Right lobe of liver (tissue), 6 donors: ENCODE measurements at regions not wholly inside any gene's neighbourhood (a gene's known extent, or its start where the extent isn't known, plus 50 kb on each side); places are given as distances from the start of the nearest gene placed in this dataset.

Experiments used
- ATAC-seq, 4 donors: fragments of 200-7000 bp; cut with Tn5 transposase; one replicate each; pipeline ENCODE4 v1.9.1; 2020; ENCODE audit warnings: mild to moderate bottlenecking in 4 of 4, moderate library complexity in 4 of 4
- DNase-seq, 3 donors: peaks; one replicate each; pipeline ENCODE4 v3.0.0-alpha.2; 2020
- H3K27ac ChIP-seq, 3 donors: fragments of 200-600 bp; one replicate each; pipeline ENCODE4 v1.8.0; 2022
- H3K27me3 ChIP-seq, 2 donors: fragments of 200-600 bp; one replicate each; pipeline ENCODE4 v1.8.0; 2022
- H3K36me3 ChIP-seq, 4 donors: fragments of 200-600 bp; sonication (generic) in 1 of 4; one replicate each; pipeline versions ENCODE4 v1.5.1 to v1.8.0; 2017 to 2022; ENCODE audit warnings: control low read depth in 1 of 4
- H3K4me1 ChIP-seq, 4 donors: fragments of 200-600 bp; sonication (generic) in 1 of 4; one replicate each; pipeline versions ENCODE4 v1.5.1 to v1.8.0; 2017 to 2022; ENCODE audit warnings: control low read depth in 1 of 4
- H3K4me3 ChIP-seq, 3 donors: fragments of 200-600 bp; one replicate each; pipeline ENCODE4 v1.8.0; 2022
- H3K9me3 ChIP-seq, 4 donors: fragments of 200-600 bp; sonication (generic) in 1 of 4; one replicate each; pipeline versions ENCODE4 v1.5.1 to v1.8.0; 2017 to 2022; ENCODE audit warnings: control low read depth in 1 of 4
- CTCF ChIP-seq, 4 donors: fragments of 200-600 bp in 3 of 4; fragments of 450-650 bp in 1 of 4; IDR thresholded peaks; one replicate each; pipeline versions ENCODE4 v1.5.1 to v1.8.0; 2016 to 2022; ENCODE audit warnings: antibody characterized with exemption in 4 of 4, mild to moderate bottlenecking in 2 of 4
- POLR2A ChIP-seq: fragments of 450-650 bp; IDR thresholded peaks from one replicate; pipeline ENCODE4 v1.6.1; 2017; ENCODE audit warnings: antibody characterized with exemption, mild to moderate bottlenecking
- WGBS: methylation state at CpG from one replicate; pipeline ENCODE4 v1.1.6; 2018; ENCODE audit warnings: low coverage, low lambda C conversion rate; ENCODE audit not compliant: insufficient coverage; ENCODE audit errors: missing lambda C conversion rate; 5-methylcytosine and 5-hydroxymethylcytosine counted together
- intact Hi-C, 2 donors: fragments of 100-400 bp; cut with DNase I; formaldehyde crosslinking; loops; one replicate each; pipeline versions ENCODE4 v1.11.2 to v1.14.1; 2022
- donor health status: DM: no; HTN: yes; CAD: no.
- donor health status: DM: no; HTN: no; CAD: no.
- donor health status: DM: no; HTN: no; CAD: no.
- donor health status: DM: no; HTN: yes; CAD: no.
- donor health status: DM: no; HTN: yes; CAD: no.

GRCh38 chr16:86783636-86784626 is 205.6 kb downstream of the FOXL1 start:
- ATAC-seq (peak; percentile 33 to 91 (median 82)), DNase-seq (peak in 1 of 3 donors; percentile 28)
- no peaks in the 10 kb centered on the region for H3K9me3 ChIP-seq
- TF ChIP-seq CTCF (IDR thresholded peaks at IDR 0.05) (no peak), POLR2A (no peak)
- intact Hi-C loops: no loop called here
- H3K36me3 ChIP-seq: no peaks in the 10 kb centered on the region
- no peak overlapping the region for H3K4me3 ChIP-seq
- H3K27me3 ChIP-seq: no peaks in the 10 kb centered on the region
- H3K4me1 ChIP-seq: no peaks in the 10 kb centered on the region
- H3K27ac ChIP-seq: no peak overlapping the region
- 43% methylated on average over 12 of the region's 23 CpGs for WGBS

- no peaks in the 10 kb centered on the region for H3K27me3 ChIP-seq
- TF ChIP-seq CTCF (IDR thresholded peaks at IDR 0.05) (no peak), POLR2A (no peak)
- H3K9me3 ChIP-seq: no peaks in the 10 kb centered on the region
- no peaks in the 10 kb centered on the region for H3K4me1 ChIP-seq
- 80% methylated on average over 2 of the region's 4 CpGs for WGBS
- no peak for DNase-seq
- no peak for ATAC-seq
- no peaks in the 10 kb centered on the region for H3K36me3 ChIP-seq
- H3K4me3 ChIP-seq: no peak overlapping the region
- intact Hi-C loops: no loop called here
- H3K27ac ChIP-seq: no peak overlapping the region
These were observed 208.0 kb downstream of the FOXL1 start for GRCh38 chr16:86786338-86786737.

DNA sequence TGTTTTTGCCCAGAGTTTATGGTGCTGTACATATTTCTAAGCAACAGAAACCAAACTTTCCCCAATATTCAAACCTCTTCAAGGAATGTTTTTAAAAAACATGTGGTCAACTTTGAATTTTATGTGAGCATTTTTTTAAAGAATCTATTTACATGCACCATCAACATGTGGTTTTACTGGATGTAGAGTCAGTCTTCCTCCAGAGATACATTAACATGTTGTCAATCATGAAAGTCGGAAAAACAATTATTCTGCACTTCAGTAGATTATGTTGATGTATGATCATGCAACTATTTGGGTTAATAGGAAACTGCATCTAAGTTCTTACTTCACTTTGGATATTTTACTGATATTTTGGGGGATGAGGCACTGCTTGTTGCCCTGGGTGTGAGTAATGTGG is 208.6 kb downstream of the FOXL1 start:
- 65% methylated on average over 1 of the region's 1 CpG for WGBS
- DNase-seq (no peak), ATAC-seq (no peak)
- H3K4me1 ChIP-seq: no peaks in the 10 kb centered on the region
- H3K9me3 ChIP-seq: no peaks in the 10 kb centered on the region
- no peaks in the 10 kb centered on the region for H3K36me3 ChIP-seq
- no peak overlapping the region for H3K27ac ChIP-seq
- H3K27me3 ChIP-seq: no peaks in the 10 kb centered on the region
- no peak for TF ChIP-seq CTCF (IDR thresholded peaks at IDR 0.05)
- no peak for TF ChIP-seq POLR2A
- H3K4me3 ChIP-seq: no peak overlapping the region
- intact Hi-C loops: no loop called here

GRCh38 chr16:86787538-86787937 is 209.2 kb downstream of the FOXL1 start:
- H3K4me3 ChIP-seq: no peak overlapping the region
- H3K36me3 ChIP-seq: no peaks in the 10 kb centered on the region
- ATAC-seq (no peak), DNase-seq (no peak)
- no peaks in the 10 kb centered on the region for H3K4me1 ChIP-seq
- no peaks in the 10 kb centered on the region for H3K9me3 ChIP-seq
- no peak overlapping the region for H3K27ac ChIP-seq
- TF ChIP-seq CTCF (IDR thresholded peaks at IDR 0.05) (no peak), POLR2A (no peak)
- intact Hi-C loops: no loop called here
- H3K27me3 ChIP-seq: no peaks in the 10 kb centered on the region
- WGBS: 79% methylated on average over 5 of the region's 5 CpGs
